Muscle layer of duodenum (tissue), 2 donors: ENCODE measurements at regions not wholly inside any gene's neighbourhood (a gene's known extent, or its start where the extent isn't known, plus 50 kb on each side); places are given as distances from the start of the nearest gene placed in this dataset.

Experiments used
- H3K27ac ChIP-seq: one replicate; pipeline ENCODE4 v1.7.0; 2013; ENCODE audit warnings: mild to moderate bottlenecking, low read length
- H3K27me3 ChIP-seq: one replicate; pipeline ENCODE4 v1.7.0; 2013; ENCODE audit warnings: low read depth, mild to moderate bottlenecking, control low read depth, low read length
- H3K36me3 ChIP-seq, 2 donors: one replicate each; pipeline ENCODE4 v1.7.0; 2013; ENCODE audit warnings: low read length in 2 of 2, control low read depth in 1 of 2, mild to moderate bottlenecking in 1 of 2; ENCODE audit not compliant: insufficient read depth in 2 of 2, control insufficient read depth in 1 of 2
- H3K4me1 ChIP-seq, 2 donors: one replicate each; pipeline ENCODE4 v1.7.0; 2013; ENCODE audit warnings: low read length in 2 of 2, mild to moderate bottlenecking in 2 of 2, control low read depth in 1 of 2, moderate library complexity in 1 of 2; ENCODE audit not compliant: insufficient read depth in 2 of 2, control insufficient read depth in 1 of 2
- H3K4me3 ChIP-seq, 2 donors: one replicate each; pipeline ENCODE4 v1.7.0; 2013; ENCODE audit warnings: low read length in 2 of 2, low read depth in 1 of 2, mild to moderate bottlenecking in 1 of 2
- H3K9me3 ChIP-seq, 2 donors: one replicate each; pipeline ENCODE4 v1.7.0; 2013; ENCODE audit warnings: low read length in 2 of 2, control low read depth in 1 of 2, mild to moderate bottlenecking in 1 of 2; ENCODE audit not compliant: control insufficient read depth in 1 of 2
- donor health status: healthy.

GRCh38 chr12:45577844-45578399, 151.6 kb upstream of the ARID2 start:
- Histone ChIP-seq H3K9me3 (no peaks in the 10 kb centered on the region), H3K27ac (no peak overlapping the region), H3K4me3 (no peak overlapping the region), H3K27me3 (no peaks in the 10 kb centered on the region), H3K4me1 (no peaks in the 10 kb centered on the region), H3K36me3 (no peaks in the 10 kb centered on the region)

- Histone ChIP-seq H3K4me3 (no peak overlapping the region), H3K27ac (no peak overlapping the region), H3K4me1 (no peaks in the 10 kb centered on the region), H3K36me3 (no peaks in the 10 kb centered on the region), H3K27me3 (no peaks in the 10 kb centered on the region), H3K9me3 (no peaks in the 10 kb centered on the region)
Measured at GRCh38 chr12:45580356-45580969, 149.0 kb upstream of the ARID2 start.

- Histone ChIP-seq H3K27ac (no peak overlapping the region), H3K36me3 (no peaks in the 10 kb centered on the region), H3K9me3 (no peaks in the 10 kb centered on the region), H3K27me3 (no peaks in the 10 kb centered on the region), H3K4me1 (no peaks in the 10 kb centered on the region), H3K4me3 (no peak overlapping the region)
Measured at GRCh38 chr12:45581112-45581511, 148.4 kb upstream of the ARID2 start.

GRCh38 chr12:45582536-45582935, 147.0 kb upstream of the ARID2 start:
- H3K9me3 ChIP-seq: no peaks in the 10 kb centered on the region

GRCh38 chr12:45582986-45583659, 146.4 kb upstream of the ARID2 start:
- no peaks in the 10 kb centered on the region for H3K9me3 ChIP-seq

More at GRCh38 chr12:45582536-45582935, 147.0 kb upstream of the ARID2 start:
- H3K27ac ChIP-seq: no peak overlapping the region
- no peaks in the 10 kb centered on the region for H3K27me3 ChIP-seq
- no peaks in the 10 kb centered on the region for H3K36me3 ChIP-seq
- H3K4me3 ChIP-seq: no peak overlapping the region
- H3K4me1 ChIP-seq: no peaks in the 10 kb centered on the region

GRCh38 chr12:45584336-45584735, 145.2 kb upstream of the ARID2 start:
- Histone ChIP-seq H3K36me3 (no peaks in the 10 kb centered on the region), H3K27ac (no peak overlapping the region), H3K4me1 (peaks cover 0 to 3% of the 10 kb centered on the region in 2 donors), H3K4me3 (no peak overlapping the region), H3K9me3 (no peaks in the 10 kb centered on the region), H3K27me3 (no peaks in the 10 kb centered on the region)

More at GRCh38 chr12:45582986-45583659, 146.4 kb upstream of the ARID2 start:
- H3K27me3 ChIP-seq: no peaks in the 10 kb centered on the region
- no peaks in the 10 kb centered on the region for H3K4me1 ChIP-seq
- H3K27ac ChIP-seq: no peak overlapping the region
- no peaks in the 10 kb centered on the region for H3K36me3 ChIP-seq
- H3K4me3 ChIP-seq: no peak overlapping the region

- peaks cover 0 to 3% of the 10 kb centered on the region in 2 donors for H3K4me1 ChIP-seq
- no peak overlapping the region for H3K4me3 ChIP-seq
- no peaks in the 10 kb centered on the region for H3K36me3 ChIP-seq
- H3K27ac ChIP-seq: no peak overlapping the region
- H3K9me3 ChIP-seq: no peaks in the 10 kb centered on the region
- H3K27me3 ChIP-seq: no peaks in the 10 kb centered on the region
Measured at GRCh38 chr12:45585522-45586230, 143.8 kb upstream of the ARID2 start.

- no peaks in the 10 kb centered on the region for H3K27me3 ChIP-seq
- no peak overlapping the region for H3K27ac ChIP-seq
- peaks cover 0 to 3% of the 10 kb centered on the region in 2 donors for H3K4me1 ChIP-seq
- H3K4me3 ChIP-seq: no peak overlapping the region
- H3K36me3 ChIP-seq: no peaks in the 10 kb centered on the region
- H3K9me3 ChIP-seq: no peaks in the 10 kb centered on the region
Measured at GRCh38 chr12:45586486-45586885, 143.0 kb upstream of the ARID2 start.

GRCh38 chr12:45587012-45587411, 142.5 kb upstream of the ARID2 start:
- no peak overlapping the region for H3K4me3 ChIP-seq
- H3K9me3 ChIP-seq: no peaks in the 10 kb centered on the region
- H3K36me3 ChIP-seq: no peaks in the 10 kb centered on the region
- no peaks in the 10 kb centered on the region for H3K27me3 ChIP-seq
- H3K27ac ChIP-seq: no peak overlapping the region
- H3K4me1 ChIP-seq: peaks cover 0 to 3% of the 10 kb centered on the region in 2 donors

GRCh38 chr12:45587877-45588533, 141.5 kb upstream of the ARID2 start:
- H3K27ac ChIP-seq: no peak overlapping the region
- H3K9me3 ChIP-seq: no peaks in the 10 kb centered on the region
- peaks cover 0 to 3% of the 10 kb centered on the region in 2 donors for H3K4me1 ChIP-seq
- no peaks in the 10 kb centered on the region for H3K27me3 ChIP-seq
- H3K36me3 ChIP-seq: no peaks in the 10 kb centered on the region
- no peak overlapping the region for H3K4me3 ChIP-seq

GRCh38 chr12:45590646-45591045, 138.9 kb upstream of the ARID2 start:
- Histone ChIP-seq H3K4me3 (no peak overlapping the region), H3K4me1 (peaks cover 0 to 3% of the 10 kb centered on the region in 2 donors), H3K27me3 (no peaks in the 10 kb centered on the region), H3K27ac (no peak overlapping the region), H3K9me3 (no peaks in the 10 kb centered on the region), H3K36me3 (no peaks in the 10 kb centered on the region)
